OCI-LY7 (cell line): ENCODE measurements at regions not wholly inside any gene's neighbourhood (a gene's known extent, or its start where the extent isn't known, plus 50 kb on each side); places are given as distances from the start of the nearest gene placed in this dataset.

Experiments used
- BruUV-seq: library from RNA; stranded (reverse); fragments of 400-500 nt; replicated peaks from 2 replicates; lab custom pipeline; 2021; lab: Mats Ljungman, UMichigan
- CTCF ChIA-PET: fragments of 300-600 bp; sonication (Branson Sonifier 250); formaldehyde crosslinking; loops from one replicate; lab custom pipeline; 2022; ENCODE audit warnings: antibody characterized with exemption; ENCODE audit not compliant: unreplicated experiment; lab: Charles Lee
- POLR2A ChIA-PET: fragments of 300-600 bp; sonication (Branson Sonifier 250); formaldehyde crosslinking; loops from one replicate; lab custom pipeline; 2022; ENCODE audit warnings: antibody characterized with exemption; lab: Charles Lee
- DNase-seq: peaks from one replicate; pipeline ENCODE4 v3.0.0-alpha.2; 2015; ENCODE audit warnings: low spot score
- H2AFZ ChIP-seq: fragments of 200-600 bp; sonication (generic), shearing (Covaris generic); 2 replicates; pipeline ENCODE4 v1.6.1; 2014; ENCODE audit warnings: mild to moderate bottlenecking, antibody characterized with exemption, low read length, moderate library complexity
- H3K27ac ChIP-seq: fragments of 200-600 bp; sonication (generic); 2 replicates; pipeline ENCODE4 v1.5.1; 2014; ENCODE audit warnings: mixed run types, low read depth, mild to moderate bottlenecking, moderate library complexity, low read length, inconsistent platforms; ENCODE audit not compliant: poor library complexity, severe bottlenecking
- H3K36me3 ChIP-seq: fragments of 200-600 bp; sonication (generic); 2 replicates; pipeline ENCODE4 v1.6.1; 2014; ENCODE audit warnings: mild to moderate bottlenecking, antibody characterized with exemption, low read length, moderate library complexity, mixed read lengths; ENCODE audit not compliant: insufficient read depth
- H3K4me1 ChIP-seq: fragments of 200-600 bp; sonication (generic); 2 replicates; pipeline ENCODE4 v1.5.1; 2014; ENCODE audit warnings: mild to moderate bottlenecking, low read length; ENCODE audit not compliant: insufficient read depth, poor library complexity, severe bottlenecking
- H3K4me2 ChIP-seq: fragments of 200-600 bp; sonication (generic); 2 replicates; pipeline ENCODE4 v1.6.1; 2014; ENCODE audit warnings: mild to moderate bottlenecking, low read length
- H3K4me3 ChIP-seq: fragments of 200-600 bp; sonication (generic); 2 replicates; pipeline ENCODE4 v1.5.1; 2014; ENCODE audit warnings: mild to moderate bottlenecking, low read depth, low read length; ENCODE audit not compliant: poor library complexity, severe bottlenecking
- H3K79me2 ChIP-seq: fragments of 200-600 bp; sonication (generic); 2 replicates; pipeline ENCODE4 v1.6.1; 2016; ENCODE audit warnings: low read depth, mild to moderate bottlenecking, low read length, moderate library complexity, mixed read lengths; ENCODE audit not compliant: insufficient read depth
- H3K9me2 ChIP-seq: fragments of 200-600 bp; sonication (generic); 2 replicates; pipeline ENCODE4 v1.6.1; 2016; ENCODE audit warnings: mild to moderate bottlenecking, low read length, mixed read lengths; ENCODE audit not compliant: insufficient read depth
- H3K9me3 ChIP-seq: fragments of 200-600 bp; sonication (generic); 2 replicates; pipeline ENCODE4 v1.6.1; 2014; ENCODE audit warnings: mild to moderate bottlenecking, mixed run types, low read length, mixed read lengths
- H4K20me1 ChIP-seq: fragments of 200-600 bp; sonication (generic); 2 replicates; pipeline ENCODE4 v1.6.1; 2014; ENCODE audit warnings: mild to moderate bottlenecking, antibody characterized with exemption, low read length, moderate library complexity, mixed read lengths; ENCODE audit not compliant: insufficient read depth
- EZH2phosphoT487 ChIP-seq: fragments of 200-600 bp; sonication (generic); IDR thresholded peaks from 2 replicates; pipeline ENCODE4 v1.6.1; 2018; ENCODE audit warnings: low read depth, borderline replicate concordance, mild to moderate bottlenecking, mixed run types, antibody characterized with exemption, low read length, moderate library complexity, mixed read lengths
- intact Hi-C: fragments of 100-400 bp; cut with micrococcal nuclease; formaldehyde crosslinking; loops from one replicate; pipeline ENCODE4 v1.10.0; 2022; ENCODE audit not compliant: unreplicated experiment
- TF ChIP-seq, protein P1 (sequence below): fragments of 200-600 bp; sonication (generic); conservative IDR thresholded peaks from 2 replicates; pipeline ENCODE4 v1.5.1; 2014; ENCODE audit warnings: mild to moderate bottlenecking, antibody characterized with exemption, low read length, moderate library complexity, mixed read lengths

DNA sequence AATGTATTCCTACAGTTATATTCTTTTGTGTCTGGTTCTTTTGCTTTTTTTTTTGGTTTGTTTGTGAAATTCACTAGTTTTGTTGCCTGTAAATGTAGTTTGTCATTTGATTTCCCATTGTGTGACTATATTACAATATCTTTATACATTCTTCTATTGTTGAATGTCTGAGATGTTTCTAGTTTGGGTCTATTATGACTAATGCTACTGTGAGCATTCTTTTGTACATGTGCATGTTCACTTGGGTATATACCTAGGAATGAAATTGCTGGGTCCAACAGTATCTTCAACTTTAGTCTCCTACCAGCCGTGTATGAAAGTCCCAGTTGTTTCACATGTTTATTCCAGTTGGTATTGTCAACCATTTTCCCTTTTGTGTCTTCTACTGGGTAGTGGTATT, 112.7 kb upstream of the RBMS1 start:
- Histone ChIP-seq H3K79me2 (no peaks in the 10 kb centered on the region), H3K36me3 (no peaks in the 10 kb centered on the region), H2AFZ (no peak overlapping the region), H3K4me2 (no peak overlapping the region), H3K4me3 (no peak overlapping the region), H3K27ac (no peak overlapping the region), H3K9me3 (no peaks in the 10 kb centered on the region), H3K9me2 (no peaks in the 10 kb centered on the region), H3K4me1 (no peaks in the 10 kb centered on the region), H4K20me1 (no peaks in the 10 kb centered on the region)
- ChIA-PET POLR2A (interaction anchor here (0.6 to 0.7 kb wide), 2 partner anchors 264 to 340 kb away, joined by 3 to 5 read pairs; no protein-coding TSS in a partner anchor), CTCF (no interaction called here)
- intact Hi-C loops = no loop called here
- no peak for TF ChIP-seq EZH2phosphoT487
- TF ChIP-seq, protein P1, sequence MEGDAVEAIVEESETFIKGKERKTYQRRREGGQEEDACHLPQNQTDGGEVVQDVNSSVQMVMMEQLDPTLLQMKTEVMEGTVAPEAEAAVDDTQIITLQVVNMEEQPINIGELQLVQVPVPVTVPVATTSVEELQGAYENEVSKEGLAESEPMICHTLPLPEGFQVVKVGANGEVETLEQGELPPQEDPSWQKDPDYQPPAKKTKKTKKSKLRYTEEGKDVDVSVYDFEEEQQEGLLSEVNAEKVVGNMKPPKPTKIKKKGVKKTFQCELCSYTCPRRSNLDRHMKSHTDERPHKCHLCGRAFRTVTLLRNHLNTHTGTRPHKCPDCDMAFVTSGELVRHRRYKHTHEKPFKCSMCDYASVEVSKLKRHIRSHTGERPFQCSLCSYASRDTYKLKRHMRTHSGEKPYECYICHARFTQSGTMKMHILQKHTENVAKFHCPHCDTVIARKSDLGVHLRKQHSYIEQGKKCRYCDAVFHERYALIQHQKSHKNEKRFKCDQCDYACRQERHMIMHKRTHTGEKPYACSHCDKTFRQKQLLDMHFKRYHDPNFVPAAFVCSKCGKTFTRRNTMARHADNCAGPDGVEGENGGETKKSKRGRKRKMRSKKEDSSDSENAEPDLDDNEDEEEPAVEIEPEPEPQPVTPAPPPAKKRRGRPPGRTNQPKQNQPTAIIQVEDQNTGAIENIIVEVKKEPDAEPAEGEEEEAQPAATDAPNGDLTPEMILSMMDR = no peak
- no peak for DNase-seq
- BruUV-seq = no TSS peak

DNA sequence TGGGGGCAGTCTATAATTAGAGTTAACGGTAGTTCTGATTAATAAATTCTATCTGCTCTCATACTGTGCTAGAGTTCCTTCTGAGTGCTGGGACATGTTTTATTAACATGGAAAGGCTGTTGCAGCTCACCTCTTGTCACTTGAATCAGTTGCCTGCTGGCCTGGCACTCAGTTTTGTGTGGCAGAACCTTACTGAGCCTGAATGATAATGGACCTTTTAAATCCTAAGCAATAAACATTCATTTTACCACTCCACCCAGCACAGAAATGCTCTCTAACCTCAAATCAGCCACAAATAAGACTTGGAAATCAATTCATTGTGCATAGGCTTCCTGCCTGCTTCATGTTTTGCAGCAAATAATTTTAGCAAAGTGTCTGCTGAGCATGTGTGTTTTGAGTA, 115.0 kb upstream of the RBMS1 start:
- H3K36me3 ChIP-seq = no peaks in the 10 kb centered on the region
- H3K27ac ChIP-seq = no peak overlapping the region
- no peaks in the 10 kb centered on the region for H3K4me1 ChIP-seq
- no peaks in the 10 kb centered on the region for H3K9me3 ChIP-seq
- intact Hi-C loops = no loop called here
- DNase-seq = no peak
- H4K20me1 ChIP-seq = no peaks in the 10 kb centered on the region
- no peak for TF ChIP-seq EZH2phosphoT487
- TF ChIP-seq, protein P1 = no peak
- H3K4me3 ChIP-seq = no peak overlapping the region
- no peak overlapping the region for H2AFZ ChIP-seq
- H3K4me2 ChIP-seq = no peak overlapping the region
- POLR2A ChIA-PET = no interaction called here
- no peaks in the 10 kb centered on the region for H3K79me2 ChIP-seq
- CTCF ChIA-PET = no interaction called here
- no peaks in the 10 kb centered on the region for H3K9me2 ChIP-seq
- no TSS peak for BruUV-seq

DNA sequence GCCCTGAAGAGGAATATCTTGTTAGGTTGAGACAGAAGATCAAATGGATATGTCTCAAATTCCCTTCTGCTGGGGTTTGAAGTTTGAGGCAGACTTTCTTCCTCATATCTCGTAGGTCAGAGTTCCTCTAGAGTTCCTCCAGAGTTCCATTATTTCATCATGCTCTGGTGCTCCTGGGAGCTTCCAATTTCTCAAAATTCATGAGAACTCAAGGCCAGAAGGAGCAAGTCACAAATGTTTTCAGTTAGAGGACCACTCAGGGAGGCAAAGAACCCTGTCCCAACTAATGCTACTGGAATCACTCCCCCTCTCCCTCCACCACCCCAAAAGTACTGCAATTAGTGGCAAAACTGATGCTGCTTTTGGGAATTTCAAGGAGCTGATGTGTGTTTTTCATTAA, 115.7 kb upstream of the RBMS1 start:
- H3K9me2 ChIP-seq = no peaks in the 10 kb centered on the region
- ChIA-PET POLR2A (no interaction called here), CTCF (no interaction called here)
- intact Hi-C loops = no loop called here
- H2AFZ ChIP-seq = no peak overlapping the region
- H3K4me2 ChIP-seq = no peak overlapping the region
- H3K79me2 ChIP-seq = no peaks in the 10 kb centered on the region
- no peaks in the 10 kb centered on the region for H4K20me1 ChIP-seq
- no peak for TF ChIP-seq EZH2phosphoT487
- TF ChIP-seq, protein P1 = no peak
- no peak for DNase-seq
- H3K4me3 ChIP-seq = no peak overlapping the region
- H3K27ac ChIP-seq = no peak overlapping the region
- BruUV-seq = no TSS peak
- H3K4me1 ChIP-seq = no peaks in the 10 kb centered on the region
- no peaks in the 10 kb centered on the region for H3K9me3 ChIP-seq
- H3K36me3 ChIP-seq = no peaks in the 10 kb centered on the region
